ENCODE measurements at regions not wholly inside any gene's neighbourhood (a gene's known extent, or its start where the extent isn't known, plus 50 kb on each side); places are given as distances from the start of the nearest gene placed in this dataset.

DNA sequence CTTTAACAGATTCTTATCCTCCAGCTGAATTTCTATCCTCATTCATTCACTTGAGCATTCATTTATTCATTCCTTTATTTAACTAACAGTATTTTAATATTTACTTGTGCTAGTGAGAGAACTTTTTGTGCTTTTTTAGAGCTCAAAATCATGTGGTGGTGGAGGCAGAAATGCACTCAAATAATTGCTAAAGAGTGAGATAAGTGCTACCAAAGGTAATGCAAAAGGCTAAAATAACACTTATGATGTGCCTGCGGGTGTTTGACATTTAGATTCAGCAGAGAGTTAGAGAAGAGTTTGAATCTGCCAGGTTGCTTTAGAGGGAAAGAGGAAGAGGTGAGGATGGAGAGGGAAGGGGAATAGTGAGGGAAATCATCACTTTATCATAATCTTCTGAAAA is 431.5 kb upstream of the EDIL3 start:
- TF ChIP-seq, protein P1, sequence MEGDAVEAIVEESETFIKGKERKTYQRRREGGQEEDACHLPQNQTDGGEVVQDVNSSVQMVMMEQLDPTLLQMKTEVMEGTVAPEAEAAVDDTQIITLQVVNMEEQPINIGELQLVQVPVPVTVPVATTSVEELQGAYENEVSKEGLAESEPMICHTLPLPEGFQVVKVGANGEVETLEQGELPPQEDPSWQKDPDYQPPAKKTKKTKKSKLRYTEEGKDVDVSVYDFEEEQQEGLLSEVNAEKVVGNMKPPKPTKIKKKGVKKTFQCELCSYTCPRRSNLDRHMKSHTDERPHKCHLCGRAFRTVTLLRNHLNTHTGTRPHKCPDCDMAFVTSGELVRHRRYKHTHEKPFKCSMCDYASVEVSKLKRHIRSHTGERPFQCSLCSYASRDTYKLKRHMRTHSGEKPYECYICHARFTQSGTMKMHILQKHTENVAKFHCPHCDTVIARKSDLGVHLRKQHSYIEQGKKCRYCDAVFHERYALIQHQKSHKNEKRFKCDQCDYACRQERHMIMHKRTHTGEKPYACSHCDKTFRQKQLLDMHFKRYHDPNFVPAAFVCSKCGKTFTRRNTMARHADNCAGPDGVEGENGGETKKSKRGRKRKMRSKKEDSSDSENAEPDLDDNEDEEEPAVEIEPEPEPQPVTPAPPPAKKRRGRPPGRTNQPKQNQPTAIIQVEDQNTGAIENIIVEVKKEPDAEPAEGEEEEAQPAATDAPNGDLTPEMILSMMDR (IDR thresholded peaks at IDR 0.05) = no peak
- TF ChIP-seq POLR2A (IDR thresholded peaks at IDR 0.05) (no peak), EP300 (IDR thresholded peaks at IDR 0.05) (no peak)

Measured in sigmoid colon (tissue), 4 donors.